ENCODE measurements at regions not wholly inside any gene's neighbourhood (a gene's known extent, or its start where the extent isn't known, plus 50 kb on each side); places are given as distances from the start of the nearest gene placed in this dataset.

GRCh38 chr11:133724116-133724515, 121.2 kb downstream of the SPATA19 start:
- Mint-ChIP-seq H3K9me3 (no peaks in the 10 kb centered on the region), H3K27ac (no peak overlapping the region), H3K4me3 (no peak overlapping the region), H3K36me3 (no peaks in the 10 kb centered on the region), H3K4me1 (no peaks in the 10 kb centered on the region), H3K27me3 (ENCODE audit: insufficient read depth, low read depth) (peaks cover 10% of the 10 kb centered on the region)
- H3K27me3 ChIP-seq: no peaks in the 10 kb centered on the region
- H3K9me3 ChIP-seq (ENCODE audit: low read depth): no peaks in the 10 kb centered on the region
- no peaks in the 10 kb centered on the region for H4K20me1 ChIP-seq (ENCODE audit: low read depth)
- H2AFZ ChIP-seq (replicated peaks): no peak overlapping the region
- TF ChIP-seq EZH2 (IDR thresholded peaks at IDR 0.05) (no peak), EZH2phosphoT487 (IDR thresholded peaks at IDR 0.05) (no peak), CTCF (IDR thresholded peaks at IDR 0.05) (no peak)
- no peak overlapping the region for H3K4me3 ChIP-seq
- H3F3A ChIP-seq (ENCODE audit: low read depth): no peaks in the 10 kb centered on the region
- H3K9ac ChIP-seq: no peak overlapping the region
- no peaks in the 10 kb centered on the region for H3K79me2 ChIP-seq (ENCODE audit: low read depth)
- DNase-seq (ENCODE audit: low spot score): no peak
- no peak overlapping the region for H3K27ac ChIP-seq
- no peak overlapping the region for H3K4me2 ChIP-seq
- no peaks in the 10 kb centered on the region for H3K4me1 ChIP-seq
- H3K36me3 ChIP-seq: no peaks in the 10 kb centered on the region

GRCh38 chr11:133723056-133723455, 122.3 kb downstream of the SPATA19 start:
- H3K27ac Mint-ChIP-seq: no peak overlapping the region
- no peaks in the 10 kb centered on the region for H3K36me3 Mint-ChIP-seq
- H3K27me3 Mint-ChIP-seq (ENCODE audit: insufficient read depth, low read depth): peaks cover 10% of the 10 kb centered on the region
- no peaks in the 10 kb centered on the region for H3K79me2 ChIP-seq (ENCODE audit: low read depth)
- H3K27me3 ChIP-seq: no peaks in the 10 kb centered on the region
- no peaks in the 10 kb centered on the region for H3K9me3 ChIP-seq (ENCODE audit: low read depth)
- TF ChIP-seq CTCF (IDR thresholded peaks at IDR 0.05) (no peak), EZH2phosphoT487 (IDR thresholded peaks at IDR 0.05) (no peak), EZH2 (IDR thresholded peaks at IDR 0.05) (no peak)
- no peak for DNase-seq (ENCODE audit: low spot score)
- H3K4me1 ChIP-seq: no peaks in the 10 kb centered on the region
- no peaks in the 10 kb centered on the region for H3K4me1 Mint-ChIP-seq
- H3K27ac ChIP-seq: no peak overlapping the region
- no peaks in the 10 kb centered on the region for H3K9me3 Mint-ChIP-seq
- no peak overlapping the region for H3K4me3 ChIP-seq
- no peaks in the 10 kb centered on the region for H4K20me1 ChIP-seq (ENCODE audit: low read depth)
- no peak overlapping the region for H2AFZ ChIP-seq (replicated peaks)
- no peak overlapping the region for H3K9ac ChIP-seq
- no peaks in the 10 kb centered on the region for H3K36me3 ChIP-seq
- no peak overlapping the region for H3K4me3 Mint-ChIP-seq
- H3K4me2 ChIP-seq: no peak overlapping the region
- H3F3A ChIP-seq (ENCODE audit: low read depth): no peaks in the 10 kb centered on the region

- no peaks in the 10 kb centered on the region for H3K4me1 Mint-ChIP-seq
- no peak overlapping the region for H2AFZ ChIP-seq (replicated peaks)
- no peak overlapping the region for H3K4me3 Mint-ChIP-seq
- no peaks in the 10 kb centered on the region for H3K36me3 ChIP-seq
- no peak for TF ChIP-seq CTCF (IDR thresholded peaks at IDR 0.05)
- TF ChIP-seq EZH2 (IDR thresholded peaks at IDR 0.05): no peak
- TF ChIP-seq EZH2phosphoT487 (IDR thresholded peaks at IDR 0.05): no peak
- DNase-seq (ENCODE audit: low spot score): no peak
- H3K79me2 ChIP-seq (ENCODE audit: low read depth): no peaks in the 10 kb centered on the region
- H3K9ac ChIP-seq: no peak overlapping the region
- no peak overlapping the region for H3K4me3 ChIP-seq
- no peaks in the 10 kb centered on the region for H3K27me3 ChIP-seq
- no peaks in the 10 kb centered on the region for H4K20me1 ChIP-seq (ENCODE audit: low read depth)
- no peak overlapping the region for H3K27ac ChIP-seq
- no peaks in the 10 kb centered on the region for H3K36me3 Mint-ChIP-seq
- H3K9me3 Mint-ChIP-seq: no peaks in the 10 kb centered on the region
- H3K27ac Mint-ChIP-seq: no peak overlapping the region
- H3K4me2 ChIP-seq: no peak overlapping the region
- H3K27me3 Mint-ChIP-seq (ENCODE audit: insufficient read depth, low read depth): peaks cover 7% of the 10 kb centered on the region
- no peaks in the 10 kb centered on the region for H3F3A ChIP-seq (ENCODE audit: low read depth)
- no peaks in the 10 kb centered on the region for H3K4me1 ChIP-seq
- no peaks in the 10 kb centered on the region for H3K9me3 ChIP-seq (ENCODE audit: low read depth)
These were observed 124.4 kb downstream of the SPATA19 start for GRCh38 chr11:133720951-133721350.

All from neural progenitor cell (in vitro differentiated cells).